ENCODE measurements at regions not wholly inside any gene's neighbourhood (a gene's known extent, or its start where the extent isn't known, plus 50 kb on each side); places are given as distances from the start of the nearest gene placed in this dataset.

- ChIA-PET CTCF (ENCODE audit: partially characterized antibody) (no interaction called here), POLR2A (ENCODE audit: partially characterized antibody) (no interaction called here)
- Histone ChIP-seq H2BK120ac (replicated peaks; ENCODE audit: low read depth, low read length) (no peak overlapping the region), H2BK12ac (ENCODE audit: low read depth, low read length) (no peak overlapping the region), H3K79me2 (ENCODE audit: control insufficient read depth in 1 of 2, insufficient read depth in 2 of 2, low read length in 2 of 2) (no peaks in the 10 kb centered on the region), H4K20me1 (replicated peaks in 1 of 2; ENCODE audit: control insufficient read depth in 1 of 2, insufficient read depth in 2 of 2, low read length in 2 of 2) (no peaks in the 10 kb centered on the region), H3K4me3 (ENCODE audit: extremely low read depth in 1 of 4, insufficient read depth in 2 of 4, low read depth in 3 of 4, low read length in 4 of 4) (no peak overlapping the region), H3K9ac (replicated peaks in 1 of 4; ENCODE audit: extremely low read depth in 1 of 4, low read depth in 3 of 4, low read length in 3 of 4) (no peak overlapping the region), H4K91ac (replicated peaks; ENCODE audit: insufficient read length, low read length) (no peak overlapping the region), H2BK5ac (ENCODE audit: low read depth, low read length) (no peak overlapping the region), H3K23me2 (ENCODE audit: low read depth, low read length) (no peaks in the 10 kb centered on the region), H3K18ac (ENCODE audit: extremely low read depth, low read length) (no peak overlapping the region), H3K4me1 (replicated peaks in 1 of 4; ENCODE audit: control insufficient read depth in 3 of 4, insufficient read depth in 4 of 4, low read length in 3 of 4) (peaks cover 0 to 5% (median 2%) of the 10 kb centered on the region in 4 experiments; a peak in 1 of 7 replicates), H3K4me2 (ENCODE audit: insufficient read depth in 1 of 2, low read depth in 2 of 2, low read length in 2 of 2) (no peak overlapping the region), H2BK20ac (ENCODE audit: low read length) (no peak overlapping the region), H3K14ac (ENCODE audit: insufficient read length) (no peak overlapping the region), H2BK15ac (ENCODE audit: low read length) (no peak overlapping the region), H3K36me3 (ENCODE audit: control insufficient read depth in 2 of 4, insufficient read depth in 4 of 4, low read length in 3 of 4) (no peaks in the 10 kb centered on the region), H3K27ac (ENCODE audit: low read depth, low read length) (no peak overlapping the region), H3K23ac (ENCODE audit: insufficient read length) (no peak overlapping the region), H4K5ac (ENCODE audit: insufficient read length, low read depth, low read length) (no peak overlapping the region), H3K79me1 (ENCODE audit: low read depth, low read length) (no peaks in the 10 kb centered on the region), H3K27me3 (replicated peaks in 1 of 4; ENCODE audit: control insufficient read depth in 3 of 4, extremely low read depth in 1 of 4, insufficient read depth in 3 of 4, low read length in 3 of 4) (no peaks in the 10 kb centered on the region), H2AK5ac (ENCODE audit: low read depth, low read length) (no peak overlapping the region), H2AFZ (ENCODE audit: low read length) (no peak overlapping the region), H4K8ac (ENCODE audit: extremely low read depth, insufficient read depth, low read length) (no peak overlapping the region), H3K4ac (replicated peaks; ENCODE audit: insufficient read length, low read depth, low read length) (no peak overlapping the region), H3K56ac (replicated peaks; ENCODE audit: insufficient read length, low read depth, low read length) (no peak overlapping the region), H3K9me3 (ENCODE audit: insufficient read depth in 2 of 2, low read depth in 1 of 2, low read length in 1 of 2) (peaks cover 0 to 8% of the 10 kb centered on the region in 2 experiments; a peak in 1 of 4 replicates)
- no peak for TF ChIP-seq TAF1 (IDR thresholded peaks at IDR 0.05; ENCODE audit: low read depth, low read length)
- DNase-seq (ENCODE audit: low read depth in 1 of 2, low spot score in 2 of 2) (no peak), FAIRE-seq (no peak)
- 77% methylated on average over 7 of the region's 7 CpGs; no CpG with 5 or more reads in 1 of the 2 experiments for WGBS, 2 experiments (ENCODE audit: extremely low coverage in 1 of 2, insufficient coverage in 1 of 2, insufficient read length in 1 of 2, insufficient replicate concordance in 2 of 2, low coverage in 1 of 2, low lambda C conversion rate in 2 of 2, missing lambda C conversion rate in 1 of 2)
Observed at GRCh38 chr6:119443993-119444641, 94.6 kb upstream of the MAN1A1 start.
